HEK293T (cell line): ENCODE measurements at regions not wholly inside any gene's neighbourhood (a gene's known extent, or its start where the extent isn't known, plus 50 kb on each side); places are given as distances from the start of the nearest gene placed in this dataset.

Source experiments
- FOXA1 ChIP-seq: fragments of 450-650 bp; IDR thresholded peaks from 2 replicates; pipeline ENCODE4 v1.6.1; 2016; ENCODE audit warnings: mild to moderate bottlenecking
- FOXK2 ChIP-seq: fragments of 450-650 bp; IDR thresholded peaks from 2 replicates; pipeline ENCODE4 v1.6.1; 2016; ENCODE audit warnings: mild to moderate bottlenecking
- HDGF ChIP-seq: fragments of 450-650 bp; IDR thresholded peaks from 2 replicates; pipeline ENCODE4 v1.6.1; 2017; ENCODE audit warnings: antibody characterized with exemption, borderline replicate concordance
- L3MBTL2 ChIP-seq: fragments of 450-650 bp; conservative IDR thresholded peaks from 2 replicates; pipeline ENCODE4 v1.6.1; 2016; ENCODE audit warnings: mild to moderate bottlenecking
- LEF1 ChIP-seq: fragments of 450-650 bp; IDR thresholded peaks from 2 replicates; pipeline ENCODE4 v1.6.1; 2017; ENCODE audit warnings: mild to moderate bottlenecking, borderline replicate concordance
- SUZ12 ChIP-seq: fragments of 450-650 bp; IDR thresholded peaks from 2 replicates; pipeline ENCODE4 v1.6.1; 2016; ENCODE audit warnings: mild to moderate bottlenecking
- TARDBP ChIP-seq: fragments of 450-650 bp; IDR thresholded peaks from 2 replicates; pipeline ENCODE4 v1.6.1; 2016
- ZNF384 ChIP-seq: fragments of 450-650 bp; IDR thresholded peaks from 2 replicates; pipeline ENCODE4 v1.6.1; 2016

DNA sequence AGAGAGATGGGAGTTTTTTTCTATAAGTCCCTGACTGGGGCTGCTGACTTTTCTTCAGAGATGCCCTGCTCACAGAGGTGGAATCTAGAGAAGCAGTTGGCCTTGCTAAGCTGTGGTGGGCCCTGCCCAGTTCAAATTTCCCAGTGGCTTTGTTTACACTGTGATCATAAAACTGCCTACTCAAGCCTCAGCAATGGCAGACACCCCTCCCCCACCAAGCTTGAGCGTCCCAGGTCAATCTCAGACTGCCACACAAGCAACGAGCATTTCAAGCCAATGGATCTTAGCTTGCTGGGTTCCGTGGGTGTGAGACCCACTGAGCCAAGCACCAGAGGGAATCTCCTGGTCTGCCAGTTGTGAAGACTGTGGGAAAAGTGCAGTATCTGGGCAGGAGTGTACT lies 199.8 kb upstream of the WDFY3 start:
- no peak for TF ChIP-seq ZNF384
- no peak for TF ChIP-seq TARDBP
- TF ChIP-seq HDGF = no peak
- no peak for TF ChIP-seq FOXK2
- no peak for TF ChIP-seq LEF1
- no peak for TF ChIP-seq SUZ12
- no peak for TF ChIP-seq FOXA1
- TF ChIP-seq L3MBTL2 = no peak
